Thoracic aorta (tissue), 2 donors: ENCODE measurements at regions not wholly inside any gene's neighbourhood (a gene's known extent, or its start where the extent isn't known, plus 50 kb on each side); places are given as distances from the start of the nearest gene placed in this dataset.
A peak's percentile ranks its signal among the peaks of the same experiment; 100 is the strongest.

Experiments used
- ATAC-seq: fragments of 150-250 bp; one replicate; pipeline ENCODE4 v1.8.0; 2017; ENCODE audit warnings: low read depth; ENCODE audit not compliant: insufficient number of reproducible peaks, low FRiP score
- DNase-seq: peaks from one replicate; pipeline ENCODE4 v3.0.0-alpha.2; 2020; ENCODE audit warnings: low spot score
- H3K27ac ChIP-seq, 2 donors: fragments of 200-600 bp; sonication (generic); 1 replicate in 1 of 2; 2 replicates in 1 of 2; pipeline ENCODE4 v1.5.1; 2016; ENCODE audit warnings: mild to moderate bottlenecking in 2 of 2, moderate library complexity in 2 of 2
- H3K27me3 ChIP-seq: fragments of 200-600 bp; sonication (generic); replicated peaks from 2 replicates; pipeline ENCODE4 v1.6.0; 2016; ENCODE audit warnings: mild to moderate bottlenecking; ENCODE audit not compliant: insufficient read depth
- H3K36me3 ChIP-seq: fragments of 200-600 bp; sonication (generic); one replicate; pipeline ENCODE4 v1.5.1; 2016
- H3K4me1 ChIP-seq, 2 donors: fragments of 200-600 bp; sonication (generic); 1 replicate in 1 of 2; 2 replicates in 1 of 2; pipeline versions ENCODE4 v1.5.1 to v1.6.0; 2016; ENCODE audit warnings: low read depth in 2 of 2, mild to moderate bottlenecking in 1 of 2; ENCODE audit not compliant: control insufficient read depth in 1 of 2
- H3K4me3 ChIP-seq: fragments of 200-600 bp; sonication (generic); 2 replicates; pipeline ENCODE4 v1.5.1; 2016; ENCODE audit warnings: mild to moderate bottlenecking
- H3K9me3 ChIP-seq: fragments of 200-600 bp; sonication (generic); 2 replicates; pipeline ENCODE4 v1.5.1; 2016
- CTCF ChIP-seq: fragments of 200-600 bp; sonication (generic); IDR thresholded peaks from one replicate; pipeline ENCODE4 v1.5.1; 2019; ENCODE audit warnings: antibody characterized with exemption

- H3K9me3 ChIP-seq = peaks cover 4% of the 10 kb centered on the region
- no peak for TF ChIP-seq CTCF
- ATAC-seq = no peak
Measured at GRCh38 chr2:196369967-196370366, 198.6 kb upstream of the STK17B start.

GRCh38 chr2:196370381-196370780 lies 199.0 kb upstream of the STK17B start:
- Histone ChIP-seq H3K9me3 (peaks cover 4% of the 10 kb centered on the region), H3K4me3 (no peak overlapping the region), H3K27ac (no peak overlapping the region), H3K4me1 (peaks cover 9 to 19% of the 10 kb centered on the region in 2 donors), H3K27me3 (no peaks in the 10 kb centered on the region), H3K36me3 (no peaks in the 10 kb centered on the region)
- DNase-seq = no peak
- TF ChIP-seq CTCF = no peak
- no peak for ATAC-seq

More at GRCh38 chr2:196369967-196370366, 198.6 kb upstream of the STK17B start:
- Histone ChIP-seq H3K4me3 (no peak overlapping the region), H3K36me3 (no peaks in the 10 kb centered on the region), H3K27me3 (no peaks in the 10 kb centered on the region), H3K4me1 (peaks cover 9 to 19% of the 10 kb centered on the region in 2 donors), H3K27ac (no peak overlapping the region)
- no peak for DNase-seq

GRCh38 chr2:196372276-196372809 lies 201.0 kb upstream of the STK17B start:
- Histone ChIP-seq H3K27ac (no peak overlapping the region), H3K4me3 (peak overlapping the region; percentile 32), H3K27me3 (no peaks in the 10 kb centered on the region), H3K4me1 (peaks cover 9 to 19% of the 10 kb centered on the region in 2 donors), H3K9me3 (peaks cover 4% of the 10 kb centered on the region), H3K36me3 (no peaks in the 10 kb centered on the region)
- ATAC-seq (no peak), DNase-seq (no peak)
- no peak for TF ChIP-seq CTCF

- Histone ChIP-seq H3K9me3 (peaks cover 4% of the 10 kb centered on the region), H3K4me3 (peak overlapping the region; percentile 32), H3K27ac (peak overlapping the region in 1 of 2 donors; percentile 19), H3K36me3 (no peaks in the 10 kb centered on the region), H3K27me3 (no peaks in the 10 kb centered on the region), H3K4me1 (peaks cover 9 to 19% of the 10 kb centered on the region in 2 donors)
- DNase-seq (no peak), ATAC-seq (no peak)
- no peak for TF ChIP-seq CTCF
Measured at GRCh38 chr2:196372811-196373664, 201.7 kb upstream of the STK17B start.

GRCh38 chr2:196376984-196377877 lies 205.9 kb upstream of the STK17B start:
- no peak overlapping the region for H3K4me3 ChIP-seq
- no peak overlapping the region for H3K27ac ChIP-seq
- DNase-seq (no peak), ATAC-seq (no peak)
- no peaks in the 10 kb centered on the region for H3K9me3 ChIP-seq
- H3K36me3 ChIP-seq = no peaks in the 10 kb centered on the region
- peaks cover 9 to 14% of the 10 kb centered on the region in 2 donors for H3K4me1 ChIP-seq
- no peak for TF ChIP-seq CTCF
- H3K27me3 ChIP-seq = no peaks in the 10 kb centered on the region
